Gastrocnemius medialis (tissue), 4 donors: ENCODE measurements at regions not wholly inside any gene's neighbourhood (a gene's known extent, or its start where the extent isn't known, plus 50 kb on each side); places are given as distances from the start of the nearest gene placed in this dataset.

Experiments
- ATAC-seq, 2 donors: fragments of 150-250 bp; one replicate each; pipeline ENCODE4 v1.9.1; 2016
- DNase-seq, 2 donors: peaks; one replicate each; pipeline ENCODE4 v3.0.0-alpha.2; 2019
- H3K27ac ChIP-seq, 4 donors: fragments of 200-600 bp; sonication (generic); 1 replicate in 1 of 4; 2 replicates in 3 of 4; pipeline ENCODE4 v1.5.1; 2016 to 2018; ENCODE audit warnings: mild to moderate bottlenecking in 2 of 4, moderate library complexity in 1 of 4
- H3K27me3 ChIP-seq, 3 donors: fragments of 200-600 bp; sonication (generic) in 2 of 3; 1 replicate in 1 of 3; 2 replicates in 2 of 3; pipeline versions ENCODE4 v1.5.1 to v1.6.0; 2016 to 2019; ENCODE audit warnings: mild to moderate bottlenecking in 1 of 3, moderate library complexity in 1 of 3
- H3K36me3 ChIP-seq, 2 donors: fragments of 200-600 bp; sonication (generic) in 1 of 2; one replicate each; pipeline ENCODE4 v1.5.1; 2017 to 2018
- H3K4me1 ChIP-seq, 2 donors: fragments of 200-600 bp; sonication (generic) in 1 of 2; one replicate each; pipeline ENCODE4 v1.5.1; 2016 to 2017; ENCODE audit warnings: mild to moderate bottlenecking in 2 of 2
- H3K4me3 ChIP-seq, 4 donors: fragments of 200-600 bp; sonication (generic) in 3 of 4; 1 replicate in 1 of 4; 2 replicates in 3 of 4; pipeline ENCODE4 v1.5.1; 2016 to 2019; ENCODE audit warnings: mild to moderate bottlenecking in 2 of 4
- H3K9me3 ChIP-seq, 3 donors: fragments of 200-600 bp; sonication (generic) in 2 of 3; 1 replicate in 1 of 3; 2 replicates in 2 of 3; pipeline ENCODE4 v1.5.1; 2016 to 2019
- POLR2A ChIP-seq, 2 donors: fragments of 450-650 bp; IDR thresholded peaks; one replicate each; pipeline ENCODE4 v1.6.1; 2017; ENCODE audit warnings: antibody characterized with exemption in 2 of 2, mild to moderate bottlenecking in 2 of 2, moderate library complexity in 2 of 2
- in situ Hi-C, 4 donors: fragments of 200-750 bp; cut with MboI; loops; one replicate each; pipeline versions ENCODE4 v1.15.0 to v1.8.0; 2017; ENCODE audit warnings: low sequenced_read_pairs in 4 of 4
- intact Hi-C: fragments of 100-400 bp; cut with DNase I; formaldehyde crosslinking; loops from one replicate; pipeline ENCODE4 v1.15.1; 2023; ENCODE audit warnings: low total_unique reads
- TF ChIP-seq, protein P1 (sequence below), 5 experiments: fragments of 450-650 bp in 3 of 5; fragments of 200-600 bp in 2 of 5; sonication (generic) in 2 of 5; IDR thresholded peaks in 4 of 5; conservative IDR thresholded peaks in 1 of 5; 1 replicate in 4 of 5; 2 replicates in 1 of 5; pipeline ENCODE4 v1.5.1; 2016 to 2019; ENCODE audit warnings: antibody characterized with exemption in 5 of 5, mild to moderate bottlenecking in 3 of 5, moderate library complexity in 3 of 5

DNA sequence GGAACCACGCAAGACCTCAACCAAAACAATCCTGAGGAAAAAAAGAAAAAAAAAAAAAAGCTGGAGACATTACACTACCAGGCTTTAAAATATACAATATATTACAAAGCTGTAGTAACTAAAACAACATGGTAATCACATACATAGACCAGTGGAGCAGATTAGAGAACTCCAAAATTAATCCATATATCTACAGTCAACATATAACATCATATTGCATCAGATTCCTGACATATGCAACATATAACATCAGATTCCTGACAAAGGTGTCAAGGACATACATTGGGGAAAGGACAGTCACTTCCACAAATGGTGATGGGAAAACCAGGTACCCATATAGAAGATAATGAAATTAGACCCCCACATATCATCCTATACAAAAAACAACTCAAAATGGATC is 145.8 kb downstream of the BTG1 start:
- Histone ChIP-seq H3K4me3 (no peak overlapping the region), H3K4me1 (no peaks in the 10 kb centered on the region), H3K36me3 (no peaks in the 10 kb centered on the region), H3K27ac (no peak overlapping the region), H3K9me3 (no peaks in the 10 kb centered on the region), H3K27me3 (no peaks in the 10 kb centered on the region)
- intact Hi-C loops (no loop called here), in situ Hi-C loops (no loop called here)
- ATAC-seq, result no peak
- TF ChIP-seq POLR2A (IDR thresholded peaks at IDR 0.05), result no peak
- TF ChIP-seq, protein P1, sequence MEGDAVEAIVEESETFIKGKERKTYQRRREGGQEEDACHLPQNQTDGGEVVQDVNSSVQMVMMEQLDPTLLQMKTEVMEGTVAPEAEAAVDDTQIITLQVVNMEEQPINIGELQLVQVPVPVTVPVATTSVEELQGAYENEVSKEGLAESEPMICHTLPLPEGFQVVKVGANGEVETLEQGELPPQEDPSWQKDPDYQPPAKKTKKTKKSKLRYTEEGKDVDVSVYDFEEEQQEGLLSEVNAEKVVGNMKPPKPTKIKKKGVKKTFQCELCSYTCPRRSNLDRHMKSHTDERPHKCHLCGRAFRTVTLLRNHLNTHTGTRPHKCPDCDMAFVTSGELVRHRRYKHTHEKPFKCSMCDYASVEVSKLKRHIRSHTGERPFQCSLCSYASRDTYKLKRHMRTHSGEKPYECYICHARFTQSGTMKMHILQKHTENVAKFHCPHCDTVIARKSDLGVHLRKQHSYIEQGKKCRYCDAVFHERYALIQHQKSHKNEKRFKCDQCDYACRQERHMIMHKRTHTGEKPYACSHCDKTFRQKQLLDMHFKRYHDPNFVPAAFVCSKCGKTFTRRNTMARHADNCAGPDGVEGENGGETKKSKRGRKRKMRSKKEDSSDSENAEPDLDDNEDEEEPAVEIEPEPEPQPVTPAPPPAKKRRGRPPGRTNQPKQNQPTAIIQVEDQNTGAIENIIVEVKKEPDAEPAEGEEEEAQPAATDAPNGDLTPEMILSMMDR (IDR thresholded peaks at IDR 0.05 in 4 of 5, conservative IDR thresholded peaks at IDR 0.05 in 1 of 5), result no peak
- no peak for DNase-seq

DNA sequence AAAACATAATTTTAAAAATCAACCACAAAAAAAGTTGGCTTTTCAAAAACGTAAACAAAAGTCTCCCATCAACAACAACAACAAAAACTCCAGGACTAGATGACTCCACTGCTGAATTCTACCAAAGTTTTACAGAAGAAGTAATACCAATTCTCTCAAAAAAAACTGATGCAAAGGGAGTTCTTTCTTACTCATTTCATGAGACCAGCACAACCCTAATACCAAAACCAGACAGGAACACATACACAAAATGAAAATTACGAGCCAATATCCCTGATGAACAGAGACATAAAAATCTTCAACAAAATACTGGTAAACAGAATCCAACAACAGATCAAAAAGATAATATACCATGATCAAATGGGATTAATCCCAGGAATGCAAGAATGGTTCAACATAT is 147.3 kb downstream of the BTG1 start:
- in situ Hi-C loops, result no loop called here
- H3K27ac ChIP-seq, result no peak overlapping the region
- no peaks in the 10 kb centered on the region for H3K27me3 ChIP-seq
- DNase-seq (no peak), ATAC-seq (no peak)
- H3K36me3 ChIP-seq, result no peaks in the 10 kb centered on the region
- TF ChIP-seq, protein P1 (IDR thresholded peaks at IDR 0.05 in 4 of 5, conservative IDR thresholded peaks at IDR 0.05 in 1 of 5), result no peak
- no peak for TF ChIP-seq POLR2A (IDR thresholded peaks at IDR 0.05)
- no peaks in the 10 kb centered on the region for H3K4me1 ChIP-seq
- H3K9me3 ChIP-seq, result no peaks in the 10 kb centered on the region
- intact Hi-C loops, result no loop called here
- no peak overlapping the region for H3K4me3 ChIP-seq

DNA sequence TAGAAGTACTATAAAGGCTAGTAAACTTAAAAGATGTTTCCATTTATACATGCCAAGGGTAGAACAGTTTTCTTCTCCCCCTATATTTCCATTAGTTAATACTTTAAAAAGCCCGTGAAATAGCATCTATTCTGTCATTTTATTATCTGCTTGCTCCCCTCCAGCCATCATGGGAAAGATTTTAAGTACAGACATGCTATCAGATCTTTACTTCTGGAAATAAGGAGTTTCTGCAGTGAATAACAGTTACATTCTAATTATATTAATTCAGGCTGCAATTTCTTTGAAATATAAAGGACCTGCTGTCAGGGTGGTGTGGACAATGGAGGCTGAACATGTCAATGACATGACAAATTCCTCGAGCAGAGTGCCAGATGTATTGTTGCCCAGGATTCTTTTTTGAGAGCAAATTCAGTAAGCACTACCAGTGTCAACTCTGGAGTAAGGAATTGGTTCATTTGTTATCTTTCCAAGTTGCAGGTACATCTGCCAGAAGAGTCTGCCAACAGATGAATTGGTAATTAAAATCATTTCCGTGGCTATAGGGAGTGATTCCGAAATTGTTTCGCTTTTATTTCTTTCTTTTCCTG is 151.3 kb downstream of the BTG1 start:
- TF ChIP-seq POLR2A (IDR thresholded peaks at IDR 0.05), result no peak
- TF ChIP-seq, protein P1 (IDR thresholded peaks at IDR 0.05 in 4 of 5, conservative IDR thresholded peaks at IDR 0.05 in 1 of 5), result no peak
- intact Hi-C loops (no loop called here), in situ Hi-C loops (no loop called here)
- no peak for DNase-seq
- no peaks in the 10 kb centered on the region for H3K27me3 ChIP-seq
- H3K4me3 ChIP-seq, result no peak overlapping the region
- H3K27ac ChIP-seq, result no peak overlapping the region
- ATAC-seq, result no peak
- H3K4me1 ChIP-seq, result no peaks in the 10 kb centered on the region
- H3K9me3 ChIP-seq, result no peaks in the 10 kb centered on the region
- H3K36me3 ChIP-seq, result no peaks in the 10 kb centered on the region

DNA sequence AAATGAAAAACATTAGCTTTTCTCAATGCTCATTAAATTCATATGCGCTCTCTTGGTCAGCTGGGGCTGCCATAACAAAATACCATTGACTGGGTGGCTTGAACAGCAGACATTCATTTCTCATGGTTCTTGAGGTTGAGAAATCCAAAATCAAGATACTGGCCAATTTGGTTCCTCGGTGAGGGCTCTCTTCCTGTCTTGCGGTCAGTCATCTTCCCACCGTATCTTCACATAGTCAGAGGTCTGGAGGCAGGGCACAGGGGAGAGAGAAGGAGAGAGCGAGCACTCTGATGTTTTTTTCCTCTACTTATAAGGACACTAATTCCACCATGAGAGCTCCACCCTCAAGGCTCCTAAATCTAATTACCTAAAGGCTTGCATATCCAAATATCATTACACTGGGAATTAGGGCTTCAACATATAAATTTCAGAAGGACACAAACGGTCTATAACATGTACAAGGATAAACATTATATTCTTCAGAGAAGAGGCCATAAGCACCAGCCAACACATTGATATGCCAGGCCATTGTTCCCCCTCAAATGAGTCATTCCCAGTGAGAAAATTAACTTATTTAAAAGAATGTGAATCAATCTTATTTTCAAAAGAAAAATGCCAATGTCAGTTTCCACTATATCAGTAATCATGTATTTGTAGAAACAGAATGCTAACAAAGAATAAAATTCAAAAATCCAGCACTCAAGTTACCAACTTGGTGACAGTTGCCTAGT is 152.2 kb downstream of the BTG1 start:
- Histone ChIP-seq H3K4me3 (no peak overlapping the region), H3K36me3 (no peaks in the 10 kb centered on the region), H3K9me3 (no peaks in the 10 kb centered on the region), H3K27me3 (no peaks in the 10 kb centered on the region), H3K4me1 (no peaks in the 10 kb centered on the region), H3K27ac (no peak overlapping the region)
- in situ Hi-C loops, result no loop called here
- intact Hi-C loops, result no loop called here
- ATAC-seq, result no peak
- no peak for DNase-seq
- TF ChIP-seq, protein P1 (IDR thresholded peaks at IDR 0.05 in 4 of 5, conservative IDR thresholded peaks at IDR 0.05 in 1 of 5), result no peak
- no peak for TF ChIP-seq POLR2A (IDR thresholded peaks at IDR 0.05)
